ENCODE measurements at regions not wholly inside any gene's neighbourhood (a gene's known extent, or its start where the extent isn't known, plus 50 kb on each side); places are given as distances from the start of the nearest gene placed in this dataset.
"Not testable (repeated sequence)": the region's sequence is repeated elsewhere in the genome, so short reads cannot be mapped to it uniquely, and the experiment has no call there.

GRCh38 chr9:129430940-129431643 is 189.8 kb downstream of the C9orf50 start:
- intact Hi-C loops (cut with DNase I; ENCODE audit: low total_unique reads), result no loop called here
- no peak overlapping the region for H3K4me3 ChIP-seq (ENCODE audit: low read depth, poor library complexity, severe bottlenecking)
- DNase-seq (ENCODE audit: low spot score in 2 of 2), result no peak
- 85 to 87% methylated on average over 18 of the region's 18 CpGs for WGBS, 2 donors
- TF ChIP-seq POLR2A (IDR thresholded peaks at IDR 0.05) (no peak), CTCF (IDR thresholded peaks at IDR 0.05) (no peak)

- H3K4me3 ChIP-seq (ENCODE audit: low read depth, poor library complexity, severe bottlenecking), result no peak overlapping the region
- whole genome bisulfite sequencing, 2 donors, result 85 to 87% methylated on average over 9 of the region's 9 CpGs
- TF ChIP-seq POLR2A (IDR thresholded peaks at IDR 0.05) (no peak), CTCF (IDR thresholded peaks at IDR 0.05) (no peak)
- intact Hi-C loops (cut with DNase I; ENCODE audit: low total_unique reads), result no loop called here
- no peak for DNase-seq (ENCODE audit: low spot score in 2 of 2)
Observed at GRCh38 chr9:129428864-129429577, 191.9 kb downstream of the C9orf50 start.

GRCh38 chr9:129427149-129427548 is 193.8 kb downstream of the C9orf50 start:
- TF ChIP-seq CTCF (IDR thresholded peaks at IDR 0.05) (no peak), POLR2A (IDR thresholded peaks at IDR 0.05) (no peak)
- WGBS, 2 donors, result 72 to 86% methylated on average over 9 of the region's 9 CpGs
- intact Hi-C loops (cut with DNase I; ENCODE audit: low total_unique reads), result no loop called here

GRCh38 chr9:129423755-129424154 is 197.1 kb downstream of the C9orf50 start:
- DNase-seq (ENCODE audit: low spot score in 2 of 2); intact Hi-C loops (cut with DNase I; ENCODE audit: low total_unique reads); H3K4me3 ChIP-seq (ENCODE audit: low read depth, poor library complexity, severe bottlenecking): not testable (repeated sequence)
- 90 to 91% methylated on average over 8 of the region's 8 CpGs for WGBS, 2 donors

More at GRCh38 chr9:129427149-129427548, 193.8 kb downstream of the C9orf50 start:
- no peak for DNase-seq (ENCODE audit: low spot score in 2 of 2)
- H3K4me3 ChIP-seq (ENCODE audit: low read depth, poor library complexity, severe bottlenecking), result no peak overlapping the region

GRCh38 chr9:129423216-129423615 is 197.7 kb downstream of the C9orf50 start:
- TF ChIP-seq POLR2A (IDR thresholded peaks at IDR 0.05), result no peak
- no peak for TF ChIP-seq CTCF (IDR thresholded peaks at IDR 0.05)
- 70% methylated on average over 6 of the region's 6 CpGs for WGBS, 2 donors
- DNase-seq (ENCODE audit: low spot score in 2 of 2), result no peak
- no peak overlapping the region for H3K4me3 ChIP-seq (ENCODE audit: low read depth, poor library complexity, severe bottlenecking)
- intact Hi-C loops (cut with DNase I; ENCODE audit: low total_unique reads), result no loop called here

GRCh38 chr9:129422843-129423192 is 198.1 kb downstream of the C9orf50 start:
- no peak for TF ChIP-seq CTCF (IDR thresholded peaks at IDR 0.05)
- TF ChIP-seq POLR2A (IDR thresholded peaks at IDR 0.05), result no peak
- no peak overlapping the region for H3K4me3 ChIP-seq (ENCODE audit: low read depth, poor library complexity, severe bottlenecking)
- DNase-seq (ENCODE audit: low spot score in 2 of 2), result no peak
- 45 to 63% methylated on average over 12 of the region's 12 CpGs for WGBS, 2 donors
- intact Hi-C loops (cut with DNase I; ENCODE audit: low total_unique reads), result no loop called here
